ENCODE measurements at regions not wholly inside any gene's neighbourhood (a gene's known extent, or its start where the extent isn't known, plus 50 kb on each side); places are given as distances from the start of the nearest gene placed in this dataset.
A peak's percentile ranks its signal among the peaks of the same experiment; 100 is the strongest.

- Histone ChIP-seq H3K27ac (ENCODE audit: low read depth, low read length) (no peak overlapping the region), H3K27me3 (ENCODE audit: control insufficient read depth, insufficient read depth, low read length) (peaks cover 16% of the 10 kb centered on the region), H3K4me3 (ENCODE audit: low read depth, low read length) (no peak overlapping the region), H3K9me3 (ENCODE audit: control insufficient read depth, insufficient read depth, low read length) (no peaks in the 10 kb centered on the region)
- no peak for DNase-seq (ENCODE audit: low read depth, low spot score)
- ChIA-PET CTCF (interaction anchor here (0.7 to 1.6 kb wide), 3 partner anchors 14 to 126 kb away, joined by 3 to 4 read pairs (median 3); no protein-coding TSS in a partner anchor), POLR2A (no interaction called here)
- TF ChIP-seq, protein P1, sequence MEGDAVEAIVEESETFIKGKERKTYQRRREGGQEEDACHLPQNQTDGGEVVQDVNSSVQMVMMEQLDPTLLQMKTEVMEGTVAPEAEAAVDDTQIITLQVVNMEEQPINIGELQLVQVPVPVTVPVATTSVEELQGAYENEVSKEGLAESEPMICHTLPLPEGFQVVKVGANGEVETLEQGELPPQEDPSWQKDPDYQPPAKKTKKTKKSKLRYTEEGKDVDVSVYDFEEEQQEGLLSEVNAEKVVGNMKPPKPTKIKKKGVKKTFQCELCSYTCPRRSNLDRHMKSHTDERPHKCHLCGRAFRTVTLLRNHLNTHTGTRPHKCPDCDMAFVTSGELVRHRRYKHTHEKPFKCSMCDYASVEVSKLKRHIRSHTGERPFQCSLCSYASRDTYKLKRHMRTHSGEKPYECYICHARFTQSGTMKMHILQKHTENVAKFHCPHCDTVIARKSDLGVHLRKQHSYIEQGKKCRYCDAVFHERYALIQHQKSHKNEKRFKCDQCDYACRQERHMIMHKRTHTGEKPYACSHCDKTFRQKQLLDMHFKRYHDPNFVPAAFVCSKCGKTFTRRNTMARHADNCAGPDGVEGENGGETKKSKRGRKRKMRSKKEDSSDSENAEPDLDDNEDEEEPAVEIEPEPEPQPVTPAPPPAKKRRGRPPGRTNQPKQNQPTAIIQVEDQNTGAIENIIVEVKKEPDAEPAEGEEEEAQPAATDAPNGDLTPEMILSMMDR (IDR thresholded peaks at IDR 0.05; ENCODE audit: low read depth, low read length), result no peak
Measured at GRCh38 chr3:139238281-139239030, 105.4 kb upstream of the MRPS22 start.

DNA sequence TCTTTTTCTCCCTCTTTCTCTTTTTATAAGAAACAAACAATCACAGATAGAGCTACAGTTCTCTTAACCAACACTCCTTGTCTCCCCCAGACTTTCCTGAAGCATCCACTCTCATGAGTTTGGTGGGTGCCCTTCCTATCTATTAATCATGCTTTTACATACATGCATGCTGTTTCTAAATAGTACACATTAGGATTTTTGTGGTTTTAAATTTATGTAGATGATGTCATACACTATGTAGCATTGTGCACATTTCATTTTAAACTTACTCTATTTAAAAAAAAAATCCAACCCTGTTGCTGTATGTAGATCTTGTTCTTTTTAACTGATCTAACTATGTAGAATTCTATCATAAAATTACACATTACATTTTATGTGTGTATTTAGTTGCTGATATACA, 104.3 kb upstream of the MRPS22 start:
- Histone ChIP-seq H3K4me3 (ENCODE audit: low read depth, low read length) (no peak overlapping the region), H3K27ac (ENCODE audit: low read depth, low read length) (no peak overlapping the region), H3K9me3 (ENCODE audit: control insufficient read depth, insufficient read depth, low read length) (no peaks in the 10 kb centered on the region), H3K27me3 (ENCODE audit: control insufficient read depth, insufficient read depth, low read length) (peaks cover 16% of the 10 kb centered on the region)
- no peak for DNase-seq (ENCODE audit: low read depth, low spot score)
- ChIA-PET POLR2A (no interaction called here), CTCF (interaction anchor here (1.5 kb wide), 1 partner anchor 127 kb away, joined by 4 read pairs; no protein-coding TSS in a partner anchor)
- TF ChIP-seq, protein P1 (IDR thresholded peaks at IDR 0.05; ENCODE audit: low read depth, low read length), result no peak

- H3K4me3 ChIP-seq (ENCODE audit: low read depth, low read length), result no peak overlapping the region
- H3K27me3 ChIP-seq (ENCODE audit: control insufficient read depth, insufficient read depth, low read length), result peaks cover 16% of the 10 kb centered on the region
- CTCF ChIA-PET, result interaction anchor here (0.6 to 1.2 kb wide), 4 partner anchors 19 to 427 kb away, joined by 3 to 5 read pairs (median 4); no protein-coding TSS in a partner anchor
- H3K9me3 ChIP-seq (ENCODE audit: control insufficient read depth, insufficient read depth, low read length), result no peaks in the 10 kb centered on the region
- H3K27ac ChIP-seq (ENCODE audit: low read depth, low read length), result no peak overlapping the region
- TF ChIP-seq, protein P1 (IDR thresholded peaks at IDR 0.05; ENCODE audit: low read depth, low read length), result peak; percentile 41
- no peak for DNase-seq (ENCODE audit: low read depth, low spot score)
- POLR2A ChIA-PET, result no interaction called here
Measured at GRCh38 chr3:139241783-139242182, 102.0 kb upstream of the MRPS22 start.

DNA sequence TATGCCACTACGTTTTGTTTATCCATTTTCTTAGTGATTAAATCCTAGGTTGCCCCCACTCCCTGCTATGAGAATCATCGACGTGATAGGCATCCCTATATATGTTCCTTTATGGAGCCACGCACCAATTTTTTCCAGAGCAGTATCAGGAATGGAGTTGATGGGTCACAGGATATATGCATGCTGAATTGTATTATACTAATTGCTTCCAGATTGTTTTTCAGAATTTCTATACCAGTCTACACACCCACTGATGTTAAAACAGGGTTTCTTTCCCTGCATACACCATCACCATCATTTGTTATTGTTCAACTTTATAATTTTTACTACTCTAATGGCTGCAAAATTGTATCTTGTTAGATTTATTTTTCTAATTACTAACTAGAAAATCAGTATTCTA, 100.1 kb upstream of the MRPS22 start:
- no peak for DNase-seq (ENCODE audit: low read depth, low spot score)
- TF ChIP-seq, protein P1 (IDR thresholded peaks at IDR 0.05; ENCODE audit: low read depth, low read length), result no peak
- H3K4me3 ChIP-seq (ENCODE audit: low read depth, low read length), result no peak overlapping the region
- H3K27me3 ChIP-seq (ENCODE audit: control insufficient read depth, insufficient read depth, low read length), result peaks cover 4% of the 10 kb centered on the region
- no peaks in the 10 kb centered on the region for H3K9me3 ChIP-seq (ENCODE audit: control insufficient read depth, insufficient read depth, low read length)
- ChIA-PET CTCF (no interaction called here), POLR2A (no interaction called here)
- H3K27ac ChIP-seq (ENCODE audit: low read depth, low read length), result no peak overlapping the region

DNA sequence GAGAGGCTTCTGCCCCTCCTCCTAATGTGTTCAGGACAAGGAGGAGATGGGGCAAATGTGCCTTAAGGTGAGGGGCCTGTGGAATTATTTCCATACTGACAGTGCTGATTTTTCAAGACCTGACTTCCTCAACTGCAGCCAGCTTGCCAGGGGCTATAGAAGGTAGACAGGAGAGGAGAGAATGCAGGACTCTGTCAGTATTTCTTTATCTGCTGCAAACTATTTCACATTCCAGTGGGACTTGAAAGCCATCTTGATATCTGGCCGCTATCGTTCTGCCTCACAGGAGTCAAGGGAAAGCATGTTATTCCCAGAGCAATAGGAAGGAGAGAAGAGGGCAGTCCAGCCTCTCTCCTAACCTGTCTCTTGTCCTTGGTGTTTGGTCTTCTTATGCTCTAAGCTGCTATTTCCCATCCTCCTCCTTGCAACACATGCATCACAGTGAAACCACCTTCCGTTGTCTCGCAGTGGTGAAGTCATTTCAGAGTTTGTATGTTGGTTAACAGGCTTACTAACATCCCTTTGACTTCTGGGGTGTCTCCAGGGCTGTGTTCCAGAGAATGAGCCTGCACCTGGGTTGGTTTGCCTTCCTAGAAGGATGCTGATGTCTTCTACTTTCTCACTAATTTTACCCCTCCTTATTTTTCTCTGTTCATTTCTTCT, 95.1 kb upstream of the MRPS22 start:
- peaks cover 8% of the 10 kb centered on the region for H3K27me3 ChIP-seq (ENCODE audit: control insufficient read depth, insufficient read depth, low read length)
- POLR2A ChIA-PET, result no interaction called here
- CTCF ChIA-PET, result no interaction called here
- H3K9me3 ChIP-seq (ENCODE audit: control insufficient read depth, insufficient read depth, low read length), result no peaks in the 10 kb centered on the region
- H3K27ac ChIP-seq (ENCODE audit: low read depth, low read length), result no peak overlapping the region
- TF ChIP-seq, protein P1 (IDR thresholded peaks at IDR 0.05; ENCODE audit: low read depth, low read length), result no peak
- no peak for DNase-seq (ENCODE audit: low read depth, low spot score)
- H3K4me3 ChIP-seq (ENCODE audit: low read depth, low read length), result no peak overlapping the region

Measured in AG04450 (cell line).